Stimulated activated CD8-positive, alpha-beta memory T cell treated with anti-CD3 and anti-CD28 coated beads, Interleukin-4, amount 100 ng/mL, for 1 hour (primary cell): ENCODE measurements at regions not wholly inside any gene's neighbourhood (a gene's known extent, or its start where the extent isn't known, plus 50 kb on each side); places are given as distances from the start of the nearest gene placed in this dataset.

Experiments used
- DNase-seq, 2 donors: peaks; one replicate each; pipeline ENCODE4 v3.0.0-alpha.2; 2020; ENCODE audit warnings: low read depth in 2 of 2, low spot score in 1 of 2

DNA sequence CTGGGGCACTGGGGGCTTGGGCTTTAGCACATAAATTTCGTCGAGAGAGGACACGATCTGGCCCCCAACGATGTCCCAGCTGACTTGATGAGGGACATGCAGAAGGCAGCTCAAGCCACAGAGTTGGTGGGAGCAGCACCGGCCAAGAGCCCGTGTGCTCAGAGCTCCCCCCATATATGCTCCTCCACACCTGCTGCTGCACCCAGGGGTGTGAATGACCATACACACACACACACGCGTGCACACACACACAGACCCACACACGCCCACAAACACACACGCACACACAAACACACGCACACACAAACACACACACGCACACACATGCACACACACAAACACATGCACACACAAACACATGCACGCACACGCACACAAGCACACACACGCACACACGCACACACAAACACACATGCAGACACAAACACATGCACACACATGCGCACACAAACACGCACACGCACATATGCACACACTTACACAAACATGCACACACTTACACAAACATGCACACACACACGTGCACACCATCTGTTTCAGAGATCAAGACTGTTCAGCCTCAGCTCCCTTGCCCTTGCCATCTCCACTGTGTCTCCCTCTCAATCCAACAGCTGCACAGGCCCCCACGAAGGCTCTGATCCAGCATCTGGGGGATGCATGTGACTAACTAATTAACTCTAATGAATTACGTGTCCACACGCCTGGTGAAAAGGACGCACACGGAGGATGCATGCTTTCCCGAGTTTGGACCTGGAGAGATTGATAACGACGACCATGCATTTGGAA is 85.6 kb upstream of the TNRC6C start:
- DNase-seq: no peak

DNA sequence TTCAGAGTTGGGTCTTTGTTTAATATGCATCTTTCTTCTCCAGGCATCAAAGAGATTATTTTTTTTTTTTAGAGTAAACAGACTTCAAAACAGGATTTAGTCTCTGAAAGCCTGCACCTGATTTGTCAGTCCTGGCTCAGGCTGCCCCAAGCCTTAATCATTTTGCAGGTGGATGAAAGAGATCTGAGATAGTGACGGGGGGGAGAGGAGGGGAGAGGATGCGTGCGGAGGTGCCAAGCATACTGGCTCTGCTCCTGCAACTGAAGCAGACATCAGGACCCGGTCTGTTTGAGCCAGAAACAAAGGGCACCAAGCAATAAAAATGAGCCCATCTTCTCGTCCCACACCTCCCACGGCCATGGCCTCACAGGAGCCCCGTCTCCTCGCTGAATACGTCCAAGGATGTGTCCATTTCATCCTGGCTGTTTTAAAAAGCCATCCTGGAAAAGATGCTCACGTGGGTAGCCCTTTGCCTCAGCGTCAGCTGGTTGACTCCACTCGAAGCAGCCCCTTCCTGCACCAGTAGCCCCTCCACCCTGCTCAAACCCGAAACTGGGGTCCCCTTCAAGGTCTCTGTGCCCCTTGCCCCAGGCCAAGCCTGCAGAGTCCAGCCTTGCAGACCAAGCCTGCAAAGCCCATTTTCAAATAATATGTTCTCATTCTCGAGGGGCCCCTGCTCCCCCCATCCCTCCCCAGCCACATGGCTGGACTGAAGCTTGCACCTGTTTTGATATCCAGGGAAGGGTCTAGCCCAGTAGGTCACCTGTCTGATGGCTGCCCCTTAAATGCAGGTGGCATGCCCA is 84.8 kb upstream of the TNRC6C start:
- DNase-seq: no peak

DNA sequence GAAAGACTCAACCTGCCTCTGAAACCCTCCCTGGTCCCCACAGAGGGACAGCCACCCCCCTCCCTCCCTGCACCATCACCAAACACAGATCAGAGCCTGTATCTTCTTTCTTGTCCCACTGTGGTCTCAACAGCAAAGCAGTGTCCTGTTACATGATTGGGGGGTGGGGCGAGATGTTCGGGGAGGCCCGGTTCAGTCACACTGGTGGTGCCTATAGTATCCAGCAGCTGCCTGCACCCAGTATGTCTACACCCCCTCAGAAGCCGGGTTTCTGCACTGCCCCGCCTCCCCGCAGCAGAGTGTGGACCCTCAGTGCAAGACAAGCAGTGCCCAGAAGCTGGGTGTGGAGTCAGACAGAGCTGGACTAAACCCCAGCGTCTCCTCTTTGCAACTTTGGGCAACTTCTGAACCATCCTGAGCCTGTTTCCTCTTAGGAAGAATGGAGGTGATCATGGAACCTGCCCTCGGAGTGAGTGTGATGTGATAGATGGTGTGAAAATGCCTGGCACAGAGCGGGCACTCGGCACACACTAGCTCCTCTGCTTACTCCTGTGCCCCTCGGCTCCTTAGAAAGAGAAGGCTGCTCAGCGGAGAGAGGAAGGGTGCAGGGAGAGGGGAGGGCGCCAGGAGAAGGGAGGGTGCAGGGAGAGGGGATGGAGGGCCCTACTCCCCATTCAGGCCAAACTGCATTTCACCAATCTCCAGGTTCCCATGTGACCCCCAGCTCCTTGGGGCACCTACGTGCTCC is 84.0 kb upstream of the TNRC6C start:
- DNase-seq: no peak

- no peak for DNase-seq
These were observed 83.3 kb upstream of the TNRC6C start for GRCh38 chr17:77875051-77875780.

DNA sequence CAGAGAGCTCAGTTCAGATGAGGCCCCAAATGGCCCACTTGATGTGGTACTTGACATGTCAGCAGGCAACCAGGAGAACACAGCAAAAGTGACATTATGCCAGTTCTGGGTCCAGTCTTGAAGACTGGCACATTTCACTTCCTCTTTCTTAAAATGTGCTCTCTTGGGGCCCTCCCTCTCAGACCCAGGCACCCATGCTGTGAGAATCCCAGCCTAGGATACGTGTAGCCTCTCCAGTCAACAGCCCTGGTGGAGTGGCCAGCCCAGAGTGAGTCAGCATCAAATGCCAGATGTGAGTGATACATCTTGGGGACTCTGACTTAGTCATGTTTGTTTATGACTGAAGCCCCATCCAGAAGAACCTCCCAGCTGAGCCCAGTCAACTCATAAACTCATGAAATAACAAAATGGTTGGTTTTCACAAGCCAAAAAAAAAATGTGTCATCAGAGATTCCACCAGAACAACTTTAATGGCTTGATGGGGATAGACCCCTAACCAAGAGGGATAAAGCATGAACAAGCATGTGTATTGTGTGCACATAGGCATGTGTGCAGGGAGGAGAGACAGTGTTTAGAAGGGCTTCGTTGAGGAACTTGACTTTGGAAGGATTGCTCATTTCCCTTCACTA is 82.5 kb upstream of the TNRC6C start:
- DNase-seq: no peak

- DNase-seq: no peak
These were observed 81.5 kb upstream of the TNRC6C start for GRCh38 chr17:77877036-77877435.

GRCh38 chr17:77877646-77878355 is 80.7 kb upstream of the TNRC6C start:
- DNase-seq: no peak

DNA sequence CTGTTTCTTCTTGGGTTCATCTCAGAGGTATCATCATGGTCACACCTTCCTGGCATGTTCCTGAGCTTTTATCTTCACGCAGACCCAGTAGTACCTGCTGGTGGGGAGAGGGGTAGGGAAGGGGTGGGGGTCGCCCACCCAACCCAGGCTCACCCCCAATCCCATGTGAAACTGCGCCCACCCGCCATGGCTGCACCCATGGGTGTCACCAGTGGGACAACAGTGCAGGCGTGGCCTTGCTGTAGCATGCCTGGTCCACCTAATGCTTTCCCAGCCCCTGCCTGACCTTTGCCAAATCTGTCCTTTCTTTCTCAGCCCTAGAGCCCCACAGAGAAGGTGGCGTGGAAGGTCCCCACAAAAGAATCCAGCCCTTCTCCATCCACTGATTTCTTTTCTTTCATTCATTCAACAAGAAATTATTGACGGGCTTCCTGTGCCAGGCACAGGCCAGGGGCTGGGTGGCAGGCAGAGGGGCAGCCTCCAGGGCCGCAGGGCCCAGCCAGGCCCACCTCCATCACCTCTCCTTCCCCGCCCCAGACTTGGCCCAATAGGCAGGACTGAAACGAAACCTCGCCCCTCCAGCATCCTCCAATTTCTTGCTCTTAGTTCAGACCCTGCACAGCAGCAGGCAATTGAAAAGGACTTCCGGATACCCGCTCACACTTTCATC is 79.1 kb upstream of the TNRC6C start:
- no peak for DNase-seq

- DNase-seq: no peak
These were observed 78.6 kb upstream of the TNRC6C start for GRCh38 chr17:77879896-77880280.

DNA sequence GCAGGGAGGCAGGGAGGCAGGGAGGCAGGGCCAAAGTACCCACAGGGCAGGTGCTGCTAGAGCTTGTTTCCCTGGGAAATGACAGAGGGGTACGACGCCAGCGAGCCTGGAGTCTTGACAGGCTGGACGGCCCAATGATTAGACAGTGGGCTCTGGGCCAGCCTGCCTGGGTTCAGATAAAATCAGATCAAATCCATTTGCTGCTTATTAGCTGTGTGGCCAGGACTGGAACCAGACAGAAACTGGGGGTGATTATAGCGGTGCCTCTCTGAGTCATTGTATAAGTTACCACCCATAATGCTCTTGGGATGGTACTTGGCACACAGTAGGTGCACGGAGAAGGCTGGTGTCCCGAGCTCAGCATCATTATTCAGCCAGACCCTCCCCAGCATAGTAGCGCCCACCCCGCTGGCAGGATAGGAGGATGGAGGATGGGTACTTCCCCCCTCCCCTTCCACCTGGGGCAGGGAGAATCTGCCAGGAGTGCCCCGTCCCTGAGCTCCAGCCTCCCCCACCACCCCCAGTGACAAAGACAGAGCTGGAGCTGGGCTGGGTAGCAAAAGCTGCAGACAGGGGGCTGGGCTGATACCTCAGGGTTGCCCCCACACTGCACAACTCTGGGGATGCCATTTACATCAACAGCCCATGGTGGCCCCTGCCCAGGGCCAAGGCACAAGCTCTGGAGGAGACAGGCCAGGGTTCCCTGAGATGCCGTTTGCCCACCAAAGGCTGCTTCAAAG is 77.6 kb upstream of the TNRC6C start:
- DNase-seq: no peak

GRCh38 chr17:77881545-77881944 is 77.0 kb upstream of the TNRC6C start:
- DNase-seq: peak; percentile 56 to 64

DNA sequence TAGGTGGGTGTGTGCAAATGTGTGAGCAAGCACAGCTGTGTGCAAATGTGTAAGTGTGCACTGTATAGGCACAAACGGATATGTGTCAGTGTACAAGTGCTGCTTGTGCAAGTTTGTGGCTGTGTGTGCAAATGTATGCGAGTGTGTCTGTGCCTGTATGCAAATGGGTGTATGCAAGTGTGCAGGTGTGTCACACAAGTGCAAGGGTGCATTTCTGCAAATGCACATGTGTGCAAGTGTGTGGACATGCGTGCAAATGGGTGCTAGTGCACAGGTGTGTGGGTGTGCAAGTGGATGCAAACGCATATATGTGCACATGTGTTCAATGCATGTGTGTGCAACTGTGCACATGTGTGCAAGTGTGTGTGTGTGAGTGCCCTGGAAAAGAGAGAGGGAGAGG is 76.5 kb upstream of the TNRC6C start:
- DNase-seq: no peak

GRCh38 chr17:77882481-77883212 is 75.9 kb upstream of the TNRC6C start:
- peak; percentile 45 to 57 for DNase-seq

GRCh38 chr17:77883213-77883650 is 75.3 kb upstream of the TNRC6C start:
- DNase-seq: no peak

DNA sequence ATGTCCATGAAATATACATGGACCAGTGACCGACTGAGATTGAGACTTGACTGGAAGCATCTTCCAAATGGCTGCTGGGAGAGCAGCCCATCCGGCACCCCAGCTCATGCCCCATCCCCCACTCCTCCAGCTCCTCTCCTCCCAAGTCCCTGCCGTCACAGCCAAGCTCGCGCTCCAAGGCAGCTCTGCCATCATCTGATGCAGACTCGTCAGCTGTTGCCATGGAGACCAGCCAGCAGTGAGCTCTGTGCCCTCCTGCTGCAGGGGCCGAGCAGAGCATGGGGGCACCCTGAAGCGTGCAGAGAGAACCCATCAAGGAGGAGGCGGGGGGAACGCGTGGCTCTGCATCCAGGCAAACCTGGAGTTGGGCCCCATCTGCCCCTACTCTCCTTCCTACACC is 74.5 kb upstream of the TNRC6C start:
- DNase-seq: no peak

GRCh38 chr17:77884967-77885641 is 73.4 kb upstream of the TNRC6C start:
- DNase-seq: no peak

DNA sequence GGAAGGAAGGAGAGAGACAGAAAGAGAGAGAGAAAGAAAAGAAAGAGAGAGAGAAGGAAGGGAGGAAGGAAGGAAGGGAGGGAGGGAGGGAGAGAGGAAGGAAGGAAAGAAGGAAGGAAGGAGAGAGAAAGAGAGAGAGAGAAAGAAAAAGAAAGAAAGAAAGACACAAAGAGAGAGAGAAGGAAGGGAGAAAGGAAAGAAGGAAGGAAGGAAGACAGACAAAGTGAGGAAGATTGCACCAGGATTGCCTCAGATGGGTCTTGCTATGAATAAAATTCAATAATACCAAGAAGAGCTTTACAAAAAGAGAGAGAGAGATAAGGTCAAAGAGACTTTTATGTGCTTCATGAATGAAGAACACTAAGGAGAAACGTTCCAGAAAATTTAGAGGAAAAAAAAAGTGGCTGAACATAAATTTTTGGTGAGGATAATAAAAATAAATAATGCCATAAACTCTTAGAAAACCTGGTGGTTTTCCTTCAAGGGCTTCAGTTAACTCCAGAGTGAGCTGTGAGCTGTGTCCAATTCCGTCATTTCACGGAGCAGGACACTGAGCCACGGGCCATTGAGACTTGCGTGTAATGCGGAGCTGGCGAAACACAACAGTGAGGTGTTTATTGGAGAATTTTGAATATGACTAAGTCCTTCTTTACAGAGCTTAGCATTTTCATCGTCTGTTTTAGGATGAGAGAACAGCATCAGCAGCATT is 72.7 kb upstream of the TNRC6C start:
- DNase-seq: no peak
